NCI-H1417 (cell line): ENCODE measurements at regions not wholly inside any gene's neighbourhood (a gene's known extent, or its start where the extent isn't known, plus 50 kb on each side); places are given as distances from the start of the nearest gene placed in this dataset.
A peak's percentile ranks its signal among the peaks of the same experiment; 100 is the strongest.

Experiments
- DNase-seq, 3 experiments: peaks; one replicate each; lab custom pipeline; 2025; lab: John Stamatoyannopoulos, UW

- DNase-seq: no peak
These were observed 1217.9 kb downstream of the VRK1 start for GRCh38 chr14:98014851-98015615.

GRCh38 chr14:98015921-98016320 lies 1218.7 kb downstream of the VRK1 start:
- DNase-seq: no peak

- DNase-seq: no peak
These were observed 1221.4 kb downstream of the VRK1 start for GRCh38 chr14:98018628-98019027.

- DNase-seq: no peak
These were observed 1225.6 kb downstream of the VRK1 start for GRCh38 chr14:98022541-98023520.

- DNase-seq: no peak
These were observed 1231.0 kb downstream of the VRK1 start for GRCh38 chr14:98028162-98028561.

GRCh38 chr14:98035396-98035795 lies 1236.6 kb downstream of the BCL11B start:
- DNase-seq: no peak

GRCh38 chr14:98037831-98038230 lies 1234.2 kb downstream of the BCL11B start:
- no peak for DNase-seq

- peak in 1 of 3 experiments; percentile 25 for DNase-seq
These were observed 1215.1 kb downstream of the BCL11B start for GRCh38 chr14:98056946-98057345.

GRCh38 chr14:98059106-98059505 lies 1212.9 kb downstream of the BCL11B start:
- DNase-seq: no peak

- no peak for DNase-seq
These were observed 1209.9 kb downstream of the BCL11B start for GRCh38 chr14:98062083-98062482.

- no peak for DNase-seq
These were observed 1202.3 kb downstream of the BCL11B start for GRCh38 chr14:98069712-98070171.

GRCh38 chr14:98070536-98070935 lies 1201.5 kb downstream of the BCL11B start:
- DNase-seq: no peak

GRCh38 chr14:98074111-98074510 lies 1197.9 kb downstream of the BCL11B start:
- DNase-seq: no peak

GRCh38 chr14:98077176-98077575 lies 1194.8 kb downstream of the BCL11B start:
- DNase-seq: peak in 2 of 3 experiments; percentile 7 to 37

GRCh38 chr14:98082833-98083232 lies 1189.2 kb downstream of the BCL11B start:
- no peak for DNase-seq

GRCh38 chr14:98085751-98086150 lies 1186.2 kb downstream of the BCL11B start:
- DNase-seq: no peak

- DNase-seq: no peak
These were observed 1178.9 kb downstream of the BCL11B start for GRCh38 chr14:98093111-98093510.

- no peak for DNase-seq
These were observed 1172.5 kb downstream of the BCL11B start for GRCh38 chr14:98099527-98099926.

- no peak for DNase-seq
These were observed 1170.7 kb downstream of the BCL11B start for GRCh38 chr14:98101323-98101722.

GRCh38 chr14:98103705-98104104 lies 1168.3 kb downstream of the BCL11B start:
- DNase-seq: no peak

- DNase-seq: peak in 1 of 3 experiments; percentile 42
These were observed 1162.7 kb downstream of the BCL11B start for GRCh38 chr14:98109326-98109725.

GRCh38 chr14:98112194-98112780 lies 1159.7 kb downstream of the BCL11B start:
- no peak for DNase-seq
